SU-DHL-6 (cell line): ENCODE measurements at regions not wholly inside any gene's neighbourhood (a gene's known extent, or its start where the extent isn't known, plus 50 kb on each side); places are given as distances from the start of the nearest gene placed in this dataset.

Experiments
- EZH2phosphoT487 ChIP-seq: fragments of 200-600 bp; sonication (generic), shearing (Covaris generic); conservative IDR thresholded peaks from 2 replicates; pipeline ENCODE4 v1.6.1; 2018; ENCODE audit warnings: mild to moderate bottlenecking, antibody characterized with exemption, low read length, moderate library complexity, mixed read lengths
- TF ChIP-seq, protein P1 (sequence below): fragments of 200-600 bp; sonication (generic); IDR thresholded peaks from one replicate; pipeline ENCODE4 v1.5.1; 2017; ENCODE audit warnings: antibody characterized with exemption, mild to moderate bottlenecking, low read length, moderate library complexity; ENCODE audit not compliant: insufficient read depth, poor library complexity, severe bottlenecking

DNA sequence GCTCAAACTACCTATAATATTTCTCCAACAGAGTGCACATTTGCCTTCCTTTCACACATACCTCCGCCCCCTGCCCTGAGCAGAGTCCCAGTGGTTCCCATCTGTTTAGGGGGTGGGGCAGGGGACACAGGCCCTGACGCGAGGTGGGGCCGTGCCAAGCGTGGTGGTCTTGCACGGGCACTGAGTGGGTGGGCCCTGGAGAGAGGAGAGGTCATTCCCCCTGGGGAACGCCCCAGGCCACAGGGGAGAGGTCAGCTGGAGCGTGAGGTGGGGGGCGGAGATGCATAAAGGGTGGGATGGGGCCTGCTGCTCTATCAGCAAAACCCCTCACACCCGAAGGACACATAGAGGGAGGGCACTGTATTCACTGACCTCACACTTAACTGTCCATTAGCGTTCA lies 441.9 kb downstream of the TMEM121 start:
- TF ChIP-seq, protein P1, sequence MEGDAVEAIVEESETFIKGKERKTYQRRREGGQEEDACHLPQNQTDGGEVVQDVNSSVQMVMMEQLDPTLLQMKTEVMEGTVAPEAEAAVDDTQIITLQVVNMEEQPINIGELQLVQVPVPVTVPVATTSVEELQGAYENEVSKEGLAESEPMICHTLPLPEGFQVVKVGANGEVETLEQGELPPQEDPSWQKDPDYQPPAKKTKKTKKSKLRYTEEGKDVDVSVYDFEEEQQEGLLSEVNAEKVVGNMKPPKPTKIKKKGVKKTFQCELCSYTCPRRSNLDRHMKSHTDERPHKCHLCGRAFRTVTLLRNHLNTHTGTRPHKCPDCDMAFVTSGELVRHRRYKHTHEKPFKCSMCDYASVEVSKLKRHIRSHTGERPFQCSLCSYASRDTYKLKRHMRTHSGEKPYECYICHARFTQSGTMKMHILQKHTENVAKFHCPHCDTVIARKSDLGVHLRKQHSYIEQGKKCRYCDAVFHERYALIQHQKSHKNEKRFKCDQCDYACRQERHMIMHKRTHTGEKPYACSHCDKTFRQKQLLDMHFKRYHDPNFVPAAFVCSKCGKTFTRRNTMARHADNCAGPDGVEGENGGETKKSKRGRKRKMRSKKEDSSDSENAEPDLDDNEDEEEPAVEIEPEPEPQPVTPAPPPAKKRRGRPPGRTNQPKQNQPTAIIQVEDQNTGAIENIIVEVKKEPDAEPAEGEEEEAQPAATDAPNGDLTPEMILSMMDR: no peak
- TF ChIP-seq EZH2phosphoT487: no peak
